HL-60 (cell line): ENCODE measurements at regions not wholly inside any gene's neighbourhood (a gene's known extent, or its start where the extent isn't known, plus 50 kb on each side); places are given as distances from the start of the nearest gene placed in this dataset.

Source experiments
- DNase-seq, 2 experiments: peaks; one replicate each; pipeline ENCODE4 v3.0.0-alpha.2; 2010 to 2020; ENCODE audit warnings: low read depth in 1 of 2, low spot score in 1 of 2
- H3K27ac ChIP-seq: fragments of 250-450 bp; sonication (Bioruptor Pico); replicated peaks from 2 replicates; pipeline ENCODE4 v1.5.1; 2020; ENCODE audit warnings: mild to moderate bottlenecking, moderate library complexity
- H3K27me3 ChIP-seq: fragments of 250-450 bp; sonication (Bioruptor Pico); 2 replicates; pipeline ENCODE4 v1.5.1; 2021; ENCODE audit warnings: mild to moderate bottlenecking, moderate library complexity; ENCODE audit not compliant: insufficient read depth, poor library complexity, severe bottlenecking
- H3K4me3 ChIP-seq: replicated peaks from 2 replicates; pipeline ENCODE4 v1.5.1; 2011; ENCODE audit warnings: mild to moderate bottlenecking, control low read depth, low read length; ENCODE audit not compliant: insufficient read depth
- GABPA ChIP-seq: IDR thresholded peaks from 2 replicates; pipeline ENCODE4 v1.6.1; 2012; ENCODE audit warnings: low read depth
- POLR2AphosphoS5 ChIP-seq: IDR thresholded peaks from 2 replicates; pipeline ENCODE4 v1.6.1; 2012; ENCODE audit warnings: low read depth
- SPI1 ChIP-seq: IDR thresholded peaks from 2 replicates; pipeline ENCODE4 v1.6.1; 2012; ENCODE audit warnings: low read depth, mild to moderate bottlenecking, borderline replicate concordance
- TF ChIP-seq, protein P1 (sequence below): IDR thresholded peaks from one replicate; pipeline ENCODE4 v1.5.1; 2011; ENCODE audit warnings: low read length, control low read depth, inconsistent platforms; ENCODE audit not compliant: insufficient read depth
- TF ChIP-seq, protein P2 (sequence below): IDR thresholded peaks from 2 replicates; pipeline ENCODE4 v1.6.1; 2012; ENCODE audit warnings: low read depth; ENCODE audit not compliant: insufficient replicate concordance

DNA sequence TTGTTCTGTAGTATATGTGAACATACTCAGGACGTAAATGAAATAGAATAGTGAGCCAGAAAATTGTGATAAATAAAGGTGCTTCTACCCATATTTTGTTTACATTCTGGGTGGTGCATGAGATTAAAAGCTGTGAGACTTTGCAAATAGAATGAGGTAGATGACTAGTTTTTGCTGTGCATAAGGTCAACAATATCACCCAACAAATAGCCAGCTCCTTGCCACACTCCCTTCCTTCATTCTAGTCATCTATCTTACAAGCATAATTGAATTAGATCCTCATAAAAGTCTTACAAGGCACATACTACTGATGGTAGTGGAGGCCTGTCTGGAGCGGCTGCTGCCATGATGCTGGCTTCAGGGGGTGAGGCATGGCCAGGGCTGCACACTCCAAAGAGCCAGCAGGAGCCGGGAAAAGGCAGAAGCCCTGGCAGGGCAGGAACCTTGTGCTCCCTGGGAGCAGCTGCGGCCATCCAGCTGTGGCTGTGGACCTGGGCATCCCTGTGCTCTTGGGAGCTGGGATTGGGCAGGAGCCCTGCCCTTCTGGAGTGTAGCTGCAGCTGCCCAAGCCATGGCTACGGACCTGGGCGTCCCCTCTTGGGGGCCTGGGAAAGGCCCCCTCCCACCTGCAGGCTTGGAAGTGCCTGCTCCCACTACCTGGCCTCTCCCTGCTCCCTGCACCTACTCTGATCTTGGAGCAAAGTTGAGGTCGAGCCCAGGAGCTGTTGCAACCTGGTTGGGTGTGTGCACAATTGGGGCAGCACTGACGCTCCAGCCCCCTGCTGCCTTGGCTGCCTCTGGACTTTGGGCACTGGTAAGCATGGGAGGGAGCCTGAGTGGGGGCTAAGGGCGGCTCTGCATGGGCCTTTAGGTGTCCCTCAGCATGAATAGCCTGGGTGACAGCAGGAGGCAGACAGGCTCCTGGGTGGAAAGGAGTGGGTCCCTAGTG, 112.8 kb downstream of the DACT1 start:
- H3K27ac ChIP-seq = no peak overlapping the region
- H3K27me3 ChIP-seq = no peaks in the 10 kb centered on the region
- no peak for DNase-seq
- TF ChIP-seq, protein P1, sequence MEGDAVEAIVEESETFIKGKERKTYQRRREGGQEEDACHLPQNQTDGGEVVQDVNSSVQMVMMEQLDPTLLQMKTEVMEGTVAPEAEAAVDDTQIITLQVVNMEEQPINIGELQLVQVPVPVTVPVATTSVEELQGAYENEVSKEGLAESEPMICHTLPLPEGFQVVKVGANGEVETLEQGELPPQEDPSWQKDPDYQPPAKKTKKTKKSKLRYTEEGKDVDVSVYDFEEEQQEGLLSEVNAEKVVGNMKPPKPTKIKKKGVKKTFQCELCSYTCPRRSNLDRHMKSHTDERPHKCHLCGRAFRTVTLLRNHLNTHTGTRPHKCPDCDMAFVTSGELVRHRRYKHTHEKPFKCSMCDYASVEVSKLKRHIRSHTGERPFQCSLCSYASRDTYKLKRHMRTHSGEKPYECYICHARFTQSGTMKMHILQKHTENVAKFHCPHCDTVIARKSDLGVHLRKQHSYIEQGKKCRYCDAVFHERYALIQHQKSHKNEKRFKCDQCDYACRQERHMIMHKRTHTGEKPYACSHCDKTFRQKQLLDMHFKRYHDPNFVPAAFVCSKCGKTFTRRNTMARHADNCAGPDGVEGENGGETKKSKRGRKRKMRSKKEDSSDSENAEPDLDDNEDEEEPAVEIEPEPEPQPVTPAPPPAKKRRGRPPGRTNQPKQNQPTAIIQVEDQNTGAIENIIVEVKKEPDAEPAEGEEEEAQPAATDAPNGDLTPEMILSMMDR = no peak
- TF ChIP-seq, protein P2, sequence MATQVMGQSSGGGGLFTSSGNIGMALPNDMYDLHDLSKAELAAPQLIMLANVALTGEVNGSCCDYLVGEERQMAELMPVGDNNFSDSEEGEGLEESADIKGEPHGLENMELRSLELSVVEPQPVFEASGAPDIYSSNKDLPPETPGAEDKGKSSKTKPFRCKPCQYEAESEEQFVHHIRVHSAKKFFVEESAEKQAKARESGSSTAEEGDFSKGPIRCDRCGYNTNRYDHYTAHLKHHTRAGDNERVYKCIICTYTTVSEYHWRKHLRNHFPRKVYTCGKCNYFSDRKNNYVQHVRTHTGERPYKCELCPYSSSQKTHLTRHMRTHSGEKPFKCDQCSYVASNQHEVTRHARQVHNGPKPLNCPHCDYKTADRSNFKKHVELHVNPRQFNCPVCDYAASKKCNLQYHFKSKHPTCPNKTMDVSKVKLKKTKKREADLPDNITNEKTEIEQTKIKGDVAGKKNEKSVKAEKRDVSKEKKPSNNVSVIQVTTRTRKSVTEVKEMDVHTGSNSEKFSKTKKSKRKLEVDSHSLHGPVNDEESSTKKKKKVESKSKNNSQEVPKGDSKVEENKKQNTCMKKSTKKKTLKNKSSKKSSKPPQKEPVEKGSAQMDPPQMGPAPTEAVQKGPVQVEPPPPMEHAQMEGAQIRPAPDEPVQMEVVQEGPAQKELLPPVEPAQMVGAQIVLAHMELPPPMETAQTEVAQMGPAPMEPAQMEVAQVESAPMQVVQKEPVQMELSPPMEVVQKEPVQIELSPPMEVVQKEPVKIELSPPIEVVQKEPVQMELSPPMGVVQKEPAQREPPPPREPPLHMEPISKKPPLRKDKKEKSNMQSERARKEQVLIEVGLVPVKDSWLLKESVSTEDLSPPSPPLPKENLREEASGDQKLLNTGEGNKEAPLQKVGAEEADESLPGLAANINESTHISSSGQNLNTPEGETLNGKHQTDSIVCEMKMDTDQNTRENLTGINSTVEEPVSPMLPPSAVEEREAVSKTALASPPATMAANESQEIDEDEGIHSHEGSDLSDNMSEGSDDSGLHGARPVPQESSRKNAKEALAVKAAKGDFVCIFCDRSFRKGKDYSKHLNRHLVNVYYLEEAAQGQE = no peak
- TF ChIP-seq POLR2AphosphoS5 (no peak), GABPA (no peak), SPI1 (no peak)
- H3K4me3 ChIP-seq = no peak overlapping the region

DNA sequence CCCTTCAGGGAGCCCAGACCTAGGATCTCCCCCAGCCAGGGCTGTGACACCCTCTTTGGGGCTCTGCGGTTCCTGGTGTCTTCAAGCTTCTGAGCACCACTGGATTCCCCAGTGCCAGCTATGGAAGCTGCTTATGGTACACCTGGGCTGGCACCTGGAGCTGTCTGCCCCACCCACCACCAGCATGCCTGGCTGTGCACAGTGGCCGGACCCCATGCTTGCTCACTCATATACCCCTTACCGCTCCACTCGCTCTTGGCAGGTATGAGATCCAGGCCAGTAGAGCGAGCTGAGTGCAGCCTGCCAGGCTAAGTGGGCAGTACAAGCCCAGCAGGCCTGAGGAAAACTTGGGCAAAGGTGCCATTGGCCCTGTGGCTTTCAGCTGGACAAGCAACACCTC, 114.0 kb downstream of the DACT1 start:
- TF ChIP-seq GABPA = no peak
- Histone ChIP-seq H3K4me3 (no peak overlapping the region), H3K27ac (no peak overlapping the region), H3K27me3 (no peaks in the 10 kb centered on the region)
- no peak for DNase-seq

DNA sequence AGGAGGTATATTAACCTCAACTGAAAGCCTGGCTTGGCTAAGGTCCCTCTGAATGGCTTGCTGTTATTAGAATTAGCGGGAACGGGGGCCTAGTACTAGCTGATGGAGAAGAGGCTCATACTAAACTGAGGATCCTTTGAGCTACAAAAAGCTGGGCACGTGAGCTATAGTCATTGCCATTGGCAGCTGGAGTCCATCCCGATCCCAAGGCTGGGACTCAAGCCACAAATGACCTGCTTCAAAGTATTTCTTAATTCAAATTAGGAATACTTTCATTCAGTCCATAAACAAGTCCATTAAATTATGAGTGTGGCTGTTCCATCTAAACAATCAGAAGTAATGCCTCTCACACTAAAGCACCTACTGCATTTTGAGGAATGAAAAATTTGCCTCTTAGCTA, 114.5 kb downstream of the DACT1 start:
- H3K27ac ChIP-seq = peak overlapping the region; percentile 57

DNA sequence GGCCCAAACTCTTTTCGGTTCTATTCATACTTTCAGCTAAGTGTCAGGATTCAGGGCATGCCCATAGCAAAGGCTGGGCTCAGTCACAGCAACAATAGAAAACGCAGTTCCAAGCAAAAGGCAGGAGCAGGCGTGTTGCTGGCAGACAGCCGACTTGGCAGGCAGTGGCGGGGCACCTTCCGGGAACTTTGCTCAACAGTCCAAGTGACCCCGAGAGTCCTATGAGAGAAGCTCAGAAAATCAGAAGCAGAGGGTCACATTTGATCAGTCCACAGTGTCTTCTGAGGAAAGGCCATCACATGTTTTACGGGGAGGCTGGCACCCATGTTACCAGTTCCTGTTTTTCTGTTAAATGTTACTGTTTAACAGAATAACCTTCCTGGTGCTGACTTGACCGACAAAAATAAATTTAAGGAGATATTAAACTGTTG, 115.0 kb downstream of the DACT1 start:
- no peak overlapping the region for H3K4me3 ChIP-seq
- peak overlapping the region; percentile 57 for H3K27ac ChIP-seq
- H3K27me3 ChIP-seq = no peaks in the 10 kb centered on the region
- peak in 1 of 2 experiments; percentile 40 for DNase-seq
- TF ChIP-seq GABPA (no peak), SPI1 (peak; percentile 92)
- TF ChIP-seq, protein P2 = no peak
- TF ChIP-seq, protein P1 = no peak

More for the DNA sequence above, 114.5 kb downstream of the DACT1 start:
- Histone ChIP-seq H3K4me3 (no peak overlapping the region), H3K27me3 (no peaks in the 10 kb centered on the region)
- no peak for TF ChIP-seq POLR2AphosphoS5
- TF ChIP-seq, protein P2 = no peak
- TF ChIP-seq, protein P1 = no peak
- no peak for DNase-seq
